Hepatocyte (in vitro differentiated cells): ENCODE measurements at regions not wholly inside any gene's neighbourhood (a gene's known extent, or its start where the extent isn't known, plus 50 kb on each side); places are given as distances from the start of the nearest gene placed in this dataset.

Experiments
- DNase-seq: peaks from one replicate; pipeline ENCODE4 v3.0.0-alpha.2; 2016; ENCODE audit warnings: low spot score
- H2AFZ ChIP-seq: fragments of 200-600 bp; sonication (generic); 2 replicates; pipeline ENCODE4 v1.6.0; 2016; ENCODE audit warnings: antibody characterized with exemption, mild to moderate bottlenecking
- H3K27ac ChIP-seq: fragments of 200-600 bp; sonication (generic); 2 replicates; pipeline ENCODE4 v1.5.1; 2016; ENCODE audit warnings: mild to moderate bottlenecking
- H3K27me3 ChIP-seq: fragments of 200-600 bp; sonication (generic); 2 replicates; pipeline ENCODE4 v1.6.1; 2016
- H3K36me3 ChIP-seq: fragments of 200-600 bp; sonication (generic); replicated peaks from 2 replicates; pipeline ENCODE4 v1.5.1; 2016; ENCODE audit warnings: low read depth; ENCODE audit not compliant: insufficient read depth
- H3K4me1 ChIP-seq: fragments of 200-600 bp; sonication (generic); 2 replicates; pipeline ENCODE4 v1.5.1; 2016; ENCODE audit warnings: mild to moderate bottlenecking, moderate library complexity; ENCODE audit not compliant: insufficient read depth
- H3K4me2 ChIP-seq: fragments of 200-600 bp; sonication (generic); 2 replicates; pipeline ENCODE4 v1.6.0; 2016
- H3K4me3 ChIP-seq: fragments of 200-600 bp; sonication (generic); 2 replicates; pipeline ENCODE4 v1.5.1; 2016; ENCODE audit warnings: mild to moderate bottlenecking
- H3K79me2 ChIP-seq: fragments of 200-600 bp; sonication (generic); 2 replicates; pipeline ENCODE4 v1.6.0; 2017; ENCODE audit warnings: mild to moderate bottlenecking
- H3K9me2 ChIP-seq: fragments of 200-600 bp; sonication (generic); replicated peaks from 2 replicates; pipeline ENCODE4 v1.6.0; 2017; ENCODE audit warnings: mild to moderate bottlenecking; ENCODE audit not compliant: insufficient read depth
- H3K9me3 ChIP-seq: fragments of 200-600 bp; sonication (generic); 2 replicates; pipeline ENCODE4 v1.5.1; 2016; ENCODE audit warnings: low read depth, mild to moderate bottlenecking
- H4K20me1 ChIP-seq: fragments of 200-600 bp; sonication (generic); 2 replicates; pipeline ENCODE4 v1.6.0; 2016; ENCODE audit warnings: mild to moderate bottlenecking; ENCODE audit not compliant: insufficient read depth, poor library complexity, severe bottlenecking
- EZH2 ChIP-seq: fragments of 200-600 bp; sonication (generic); IDR thresholded peaks from 2 replicates; pipeline ENCODE4 v1.6.1; 2016; ENCODE audit warnings: antibody characterized with exemption, mild to moderate bottlenecking, borderline replicate concordance
- EZH2phosphoT487 ChIP-seq: fragments of 200-600 bp; sonication (generic); IDR thresholded peaks from one replicate; pipeline ENCODE4 v1.6.1; 2018; ENCODE audit warnings: antibody characterized with exemption, mild to moderate bottlenecking, low read depth, moderate library complexity; ENCODE audit not compliant: unreplicated experiment, severe bottlenecking
- WGBS: methylation state at CpG from one replicate; pipeline ENCODE4 v1.1.6; 2016; ENCODE audit warnings: low lambda C conversion rate; ENCODE audit errors: missing lambda C conversion rate; 5-methylcytosine and 5-hydroxymethylcytosine counted together
- TF ChIP-seq, protein P1 (sequence below): fragments of 200-600 bp; sonication (generic); IDR thresholded peaks from 2 replicates; pipeline ENCODE4 v1.5.1; 2016; ENCODE audit warnings: antibody characterized with exemption, mild to moderate bottlenecking; ENCODE audit not compliant: poor library complexity

- DNase-seq = no peak
- H3K4me2 ChIP-seq = no peak overlapping the region
- no peaks in the 10 kb centered on the region for H3K79me2 ChIP-seq
- no peak for TF ChIP-seq EZH2phosphoT487
- TF ChIP-seq EZH2 = no peak
- TF ChIP-seq, protein P1, sequence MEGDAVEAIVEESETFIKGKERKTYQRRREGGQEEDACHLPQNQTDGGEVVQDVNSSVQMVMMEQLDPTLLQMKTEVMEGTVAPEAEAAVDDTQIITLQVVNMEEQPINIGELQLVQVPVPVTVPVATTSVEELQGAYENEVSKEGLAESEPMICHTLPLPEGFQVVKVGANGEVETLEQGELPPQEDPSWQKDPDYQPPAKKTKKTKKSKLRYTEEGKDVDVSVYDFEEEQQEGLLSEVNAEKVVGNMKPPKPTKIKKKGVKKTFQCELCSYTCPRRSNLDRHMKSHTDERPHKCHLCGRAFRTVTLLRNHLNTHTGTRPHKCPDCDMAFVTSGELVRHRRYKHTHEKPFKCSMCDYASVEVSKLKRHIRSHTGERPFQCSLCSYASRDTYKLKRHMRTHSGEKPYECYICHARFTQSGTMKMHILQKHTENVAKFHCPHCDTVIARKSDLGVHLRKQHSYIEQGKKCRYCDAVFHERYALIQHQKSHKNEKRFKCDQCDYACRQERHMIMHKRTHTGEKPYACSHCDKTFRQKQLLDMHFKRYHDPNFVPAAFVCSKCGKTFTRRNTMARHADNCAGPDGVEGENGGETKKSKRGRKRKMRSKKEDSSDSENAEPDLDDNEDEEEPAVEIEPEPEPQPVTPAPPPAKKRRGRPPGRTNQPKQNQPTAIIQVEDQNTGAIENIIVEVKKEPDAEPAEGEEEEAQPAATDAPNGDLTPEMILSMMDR = no peak
- H3K27me3 ChIP-seq = no peaks in the 10 kb centered on the region
- no peak overlapping the region for H2AFZ ChIP-seq
- H3K4me1 ChIP-seq = no peaks in the 10 kb centered on the region
- H3K9me2 ChIP-seq = no peaks in the 10 kb centered on the region
- no peak overlapping the region for H3K4me3 ChIP-seq
- H3K9me3 ChIP-seq = no peaks in the 10 kb centered on the region
- no peak overlapping the region for H3K27ac ChIP-seq
- H3K36me3 ChIP-seq = no peaks in the 10 kb centered on the region
- no peaks in the 10 kb centered on the region for H4K20me1 ChIP-seq
- 90% methylated on average over 2 of the region's 2 CpGs for WGBS
These were observed 461.0 kb downstream of the KIF20B start for GRCh38 chr10:90162271-90162853.

- no peaks in the 10 kb centered on the region for H3K79me2 ChIP-seq
- no peak for DNase-seq
- 54% methylated on average over 1 of the region's 1 CpG for WGBS
- H2AFZ ChIP-seq = no peak overlapping the region
- no peaks in the 10 kb centered on the region for H3K36me3 ChIP-seq
- H3K4me2 ChIP-seq = no peak overlapping the region
- H4K20me1 ChIP-seq = no peaks in the 10 kb centered on the region
- H3K27me3 ChIP-seq = no peaks in the 10 kb centered on the region
- H3K9me3 ChIP-seq = no peaks in the 10 kb centered on the region
- no peak overlapping the region for H3K27ac ChIP-seq
- H3K4me3 ChIP-seq = no peak overlapping the region
- H3K4me1 ChIP-seq = no peaks in the 10 kb centered on the region
- TF ChIP-seq EZH2phosphoT487 (no peak), EZH2 (no peak)
- TF ChIP-seq, protein P1 = no peak
- no peaks in the 10 kb centered on the region for H3K9me2 ChIP-seq
These were observed 466.0 kb downstream of the KIF20B start for GRCh38 chr10:90167174-90168064.

GRCh38 chr10:90168244-90168643 lies 466.9 kb downstream of the KIF20B start:
- TF ChIP-seq, protein P1 = no peak
- no peak for TF ChIP-seq EZH2
- Histone ChIP-seq H2AFZ (no peak overlapping the region), H3K79me2 (no peaks in the 10 kb centered on the region), H3K9me3 (no peaks in the 10 kb centered on the region), H3K36me3 (no peaks in the 10 kb centered on the region), H3K4me3 (no peak overlapping the region), H3K27me3 (no peaks in the 10 kb centered on the region), H3K4me2 (no peak overlapping the region), H3K9me2 (no peaks in the 10 kb centered on the region), H3K27ac (no peak overlapping the region), H4K20me1 (no peaks in the 10 kb centered on the region), H3K4me1 (no peaks in the 10 kb centered on the region)
- 94% methylated on average over 7 of the region's 7 CpGs for WGBS
- DNase-seq = no peak
